ENCODE measurements at regions not wholly inside any gene's neighbourhood (a gene's known extent, or its start where the extent isn't known, plus 50 kb on each side); places are given as distances from the start of the nearest gene placed in this dataset.

GRCh38 chr16:48930951-48931553 lies 321.1 kb upstream of the N4BP1 start:
- intact Hi-C loops (cut with DNase I) = no loop called here
- whole genome bisulfite sequencing, 4 donors = 84 to 93% (median 88%) methylated on average over 4 of the region's 4 CpGs
- H3K9me3 ChIP-seq (replicated peaks in 1 of 3) = no peaks in the 10 kb centered on the region
- DNase-seq = no peak
- no peak for TF ChIP-seq POLR2A (IDR thresholded peaks at IDR 0.05)
- no peak for TF ChIP-seq CTCF (IDR thresholded peaks at IDR 0.05)
- H3K36me3 ChIP-seq (replicated peaks in 1 of 2) = no peaks in the 10 kb centered on the region
- no peaks in the 10 kb centered on the region for H3K27me3 ChIP-seq
- no peaks in the 10 kb centered on the region for H3K4me1 ChIP-seq (replicated peaks in 1 of 2)
- H3K4me3 ChIP-seq = no peak overlapping the region
- H3K27ac ChIP-seq = no peak overlapping the region

- no peaks in the 10 kb centered on the region for H3K4me1 ChIP-seq (replicated peaks in 1 of 2)
- no peaks in the 10 kb centered on the region for H3K36me3 ChIP-seq (replicated peaks in 1 of 2)
- H3K27me3 ChIP-seq = no peaks in the 10 kb centered on the region
- TF ChIP-seq CTCF (IDR thresholded peaks at IDR 0.05) = no peak
- TF ChIP-seq POLR2A (IDR thresholded peaks at IDR 0.05) = no peak
- no peak for DNase-seq
- no peak overlapping the region for H3K4me3 ChIP-seq
- 80 to 92% (median 85%) methylated on average over 6 of the region's 6 CpGs for WGBS, 4 donors
- intact Hi-C loops (cut with DNase I) = no loop called here
- no peaks in the 10 kb centered on the region for H3K9me3 ChIP-seq (replicated peaks in 1 of 3)
- H3K27ac ChIP-seq = no peak overlapping the region
These were observed 309.8 kb upstream of the N4BP1 start for GRCh38 chr16:48919791-48920190.

- no peak for DNase-seq
- Histone ChIP-seq H3K4me1 (replicated peaks in 1 of 2) (no peaks in the 10 kb centered on the region), H3K27ac (no peak overlapping the region), H3K4me3 (no peak overlapping the region), H3K36me3 (replicated peaks in 1 of 2) (no peaks in the 10 kb centered on the region), H3K27me3 (no peaks in the 10 kb centered on the region), H3K9me3 (replicated peaks in 1 of 3) (no peaks in the 10 kb centered on the region)
- no peak for TF ChIP-seq POLR2A (IDR thresholded peaks at IDR 0.05)
- no peak for TF ChIP-seq CTCF (IDR thresholded peaks at IDR 0.05)
- 60 to 71% (median 67%) methylated on average over 4 of the region's 4 CpGs for WGBS, 4 donors
- intact Hi-C loops (cut with DNase I) = no loop called here
These were observed 308.7 kb upstream of the N4BP1 start for GRCh38 chr16:48918520-48919258.

- Histone ChIP-seq H3K27ac (no peak overlapping the region), H3K4me1 (replicated peaks in 1 of 2) (no peaks in the 10 kb centered on the region), H3K4me3 (no peak overlapping the region), H3K36me3 (replicated peaks in 1 of 2) (no peaks in the 10 kb centered on the region), H3K9me3 (replicated peaks in 1 of 3) (no peaks in the 10 kb centered on the region), H3K27me3 (no peaks in the 10 kb centered on the region)
- TF ChIP-seq POLR2A (IDR thresholded peaks at IDR 0.05) (no peak), CTCF (IDR thresholded peaks at IDR 0.05) (no peak)
- intact Hi-C loops (cut with DNase I) = no loop called here
- 28 to 40% (median 35%) methylated on average over 1 of the region's 1 CpG for WGBS, 4 donors
- no peak for DNase-seq
These were observed 306.6 kb upstream of the N4BP1 start for GRCh38 chr16:48916566-48916965.
